H1 (cell line): ENCODE measurements at regions not wholly inside any gene's neighbourhood (a gene's known extent, or its start where the extent isn't known, plus 50 kb on each side); places are given as distances from the start of the nearest gene placed in this dataset.

Source experiments
- CTCF ChIA-PET: fragments of 300-600 bp; sonication (Branson Sonifier 250); formaldehyde crosslinking; loops from one replicate; lab custom pipeline; 2021; ENCODE audit not compliant: partially characterized antibody; lab: Charles Lee
- POLR2A ChIA-PET: fragments of 300-600 bp; sonication (Branson Sonifier 250); formaldehyde crosslinking; loops from one replicate; lab custom pipeline; 2021; ENCODE audit warnings: inconsistent platforms; ENCODE audit not compliant: partially characterized antibody; lab: Charles Lee
- DNase-seq, 2 experiments: peaks; one replicate each; pipeline versions ENCODE4 v3.0.0 to v3.0.0-alpha.2; 2010 to 2022; ENCODE audit warnings: low spot score in 2 of 2, low read depth in 1 of 2, mixed read lengths in 1 of 2
- FAIRE-seq: peaks from 2 replicates; lab custom pipeline; 2011; peaks lifted over from hg19 to GRCh38; lab: Jason Lieb, UNC
- H2AFZ ChIP-seq: 2 replicates; pipeline ENCODE4 v1.8.1; 2012; ENCODE audit warnings: low read length, inconsistent platforms
- H2AK5ac ChIP-seq: 2 replicates; pipeline ENCODE4 v1.6.1; 2013; ENCODE audit warnings: low read depth, low read length
- H2BK120ac ChIP-seq: replicated peaks from 2 replicates; pipeline ENCODE3; 2013; ENCODE audit warnings: low read depth, low read length, inconsistent platforms
- H2BK12ac ChIP-seq: 2 replicates; pipeline ENCODE4 v1.6.1; 2013; ENCODE audit warnings: low read depth, low read length
- H2BK15ac ChIP-seq: 2 replicates; pipeline ENCODE4 v1.6.1; 2013; ENCODE audit warnings: low read length
- H2BK20ac ChIP-seq: 2 replicates; pipeline ENCODE4 v1.6.1; 2013; ENCODE audit warnings: low read length
- H2BK5ac ChIP-seq: 2 replicates; pipeline ENCODE4 v1.6.1; 2013; ENCODE audit warnings: low read depth, low read length
- H3K14ac ChIP-seq: 2 replicates; pipeline ENCODE4 v1.6.1; 2013; ENCODE audit warnings: inconsistent platforms; ENCODE audit not compliant: insufficient read length
- H3K18ac ChIP-seq: 2 replicates; pipeline ENCODE4 v1.6.1; 2013; ENCODE audit warnings: low read length; ENCODE audit errors: extremely low read depth
- H3K23ac ChIP-seq: 2 replicates; pipeline ENCODE4 v1.6.1; 2013; ENCODE audit warnings: inconsistent platforms; ENCODE audit not compliant: insufficient read length
- H3K23me2 ChIP-seq: 2 replicates; pipeline ENCODE4 v1.6.1; 2013; ENCODE audit warnings: low read depth, low read length
- H3K27ac ChIP-seq: 2 replicates; pipeline ENCODE4 v1.6.1; 2011; ENCODE audit warnings: low read depth, low read length, inconsistent platforms
- H3K27me3 ChIP-seq, 4 experiments: replicated peaks in 1 of 4; 1 replicate in 1 of 4; 2 replicates in 3 of 4; pipeline versions ENCODE4 v1.6.1 to v1.8.1; 2011 to 2013; ENCODE audit warnings: low read length in 3 of 4, mild to moderate bottlenecking in 3 of 4, inconsistent platforms in 2 of 4, mixed read lengths in 2 of 4, moderate library complexity in 1 of 4; ENCODE audit not compliant: control insufficient read depth in 3 of 4, insufficient read depth in 3 of 4; ENCODE audit errors: extremely low read depth in 1 of 4
- H3K36me3 ChIP-seq, 4 experiments: 2 replicates each; pipeline versions ENCODE4 v1.6.1 to v1.8.1; 2011 to 2013; ENCODE audit warnings: mild to moderate bottlenecking in 4 of 4, low read length in 3 of 4, moderate library complexity in 2 of 4, control low read depth in 1 of 4, inconsistent platforms in 1 of 4; ENCODE audit not compliant: insufficient read depth in 4 of 4, control insufficient read depth in 2 of 4
- H3K4ac ChIP-seq: replicated peaks from 2 replicates; pipeline ENCODE3; 2013; ENCODE audit warnings: low read length, low read depth, mixed read lengths, inconsistent platforms; ENCODE audit not compliant: insufficient read length
- H3K4me1 ChIP-seq, 4 experiments: replicated peaks in 1 of 4; 1 replicate in 1 of 4; 2 replicates in 3 of 4; pipeline versions ENCODE4 v1.6.1 to v1.8.1; 2011 to 2013; ENCODE audit warnings: low read length in 3 of 4, inconsistent platforms in 2 of 4, mixed read lengths in 1 of 4; ENCODE audit not compliant: insufficient read depth in 4 of 4, control insufficient read depth in 3 of 4
- H3K4me2 ChIP-seq, 2 experiments: 2 replicates each; pipeline versions ENCODE4 v1.6.1 to v1.8.1; 2011 to 2013; ENCODE audit warnings: low read depth in 2 of 2, low read length in 2 of 2, control low read depth in 1 of 2, inconsistent platforms in 1 of 2, mild to moderate bottlenecking in 1 of 2; ENCODE audit not compliant: insufficient read depth in 1 of 2
- H3K4me3 ChIP-seq, 4 experiments: fragments of 200-600, 300-600 bp in 1 of 4; sonication (generic), shearing (Covaris generic), sonication (Bioruptor Twin) in 1 of 4; 2 replicates each; pipeline versions ENCODE4 v1.5.1 to v1.8.1; 2011 to 2016; ENCODE audit warnings: low read length in 4 of 4, low read depth in 3 of 4, control low read depth in 2 of 4, inconsistent platforms in 2 of 4, mild to moderate bottlenecking in 2 of 4, mixed read lengths in 1 of 4, moderate library complexity in 1 of 4; ENCODE audit not compliant: insufficient read depth in 2 of 4; ENCODE audit errors: extremely low read depth in 1 of 4
- H3K56ac ChIP-seq: replicated peaks from 2 replicates; pipeline ENCODE3; 2013; ENCODE audit warnings: low read depth, mild to moderate bottlenecking, mixed read lengths, low read length, inconsistent platforms; ENCODE audit not compliant: insufficient read length
- H3K79me1 ChIP-seq: 2 replicates; pipeline ENCODE4 v1.6.1; 2013; ENCODE audit warnings: low read depth, low read length, control low read depth
- H3K79me2 ChIP-seq, 2 experiments: 2 replicates each; pipeline versions ENCODE4 v1.6.1 to v1.8.1; 2012 to 2013; ENCODE audit warnings: low read length in 2 of 2, mild to moderate bottlenecking in 2 of 2, inconsistent platforms in 1 of 2; ENCODE audit not compliant: insufficient read depth in 2 of 2, control insufficient read depth in 1 of 2
- H3K9ac ChIP-seq, 4 experiments: replicated peaks in 1 of 4; 1 replicate in 1 of 4; 2 replicates in 3 of 4; pipeline versions ENCODE4 v1.6.1 to v1.8.1; 2011 to 2013; ENCODE audit warnings: low read depth in 3 of 4, low read length in 3 of 4, control low read depth in 2 of 4, mild to moderate bottlenecking in 2 of 4, moderate library complexity in 2 of 4, inconsistent platforms in 1 of 4; ENCODE audit errors: extremely low read depth in 1 of 4
- H3K9me3 ChIP-seq, 2 experiments: 2 replicates each; pipeline versions ENCODE4 v1.6.1 to v1.8.1; 2012 to 2013; ENCODE audit warnings: mild to moderate bottlenecking in 2 of 2, moderate library complexity in 2 of 2, control low read depth in 1 of 2, inconsistent platforms in 1 of 2, low read depth in 1 of 2, low read length in 1 of 2, mixed read lengths in 1 of 2; ENCODE audit not compliant: insufficient read depth in 2 of 2
- H4K20me1 ChIP-seq, 2 experiments: replicated peaks in 1 of 2; 2 replicates each; pipeline versions ENCODE3 to v1.8.1; 2011 to 2013; ENCODE audit warnings: inconsistent platforms in 2 of 2, low read length in 2 of 2, mild to moderate bottlenecking in 1 of 2; ENCODE audit not compliant: insufficient read depth in 2 of 2, control insufficient read depth in 1 of 2
- H4K5ac ChIP-seq: 2 replicates; pipeline ENCODE4 v1.6.1; 2013; ENCODE audit warnings: low read length, low read depth, mixed read lengths, inconsistent platforms; ENCODE audit not compliant: insufficient read length
- H4K8ac ChIP-seq: 2 replicates; pipeline ENCODE4 v1.8.0; 2013; ENCODE audit warnings: mild to moderate bottlenecking, moderate library complexity, low read length, inconsistent platforms; ENCODE audit not compliant: insufficient read depth; ENCODE audit errors: extremely low read depth
- H4K91ac ChIP-seq: replicated peaks from 2 replicates; pipeline ENCODE3; 2013; ENCODE audit warnings: low read length, mixed read lengths, inconsistent platforms; ENCODE audit not compliant: insufficient read length
- ATF2 ChIP-seq: IDR thresholded peaks from 2 replicates; pipeline ENCODE4 v1.6.1; 2012; ENCODE audit warnings: low read length, inconsistent platforms
- GTF2F1 ChIP-seq: IDR thresholded peaks from 2 replicates; pipeline ENCODE4 v1.6.1; 2012; ENCODE audit warnings: low read depth, low read length, improper control_type of control experiment, borderline replicate concordance
- TAF1 ChIP-seq: IDR thresholded peaks from 2 replicates; pipeline ENCODE4 v1.6.1; 2011; ENCODE audit warnings: mild to moderate bottlenecking, low read depth, low read length

- no peak for TF ChIP-seq TAF1
Observed at GRCh38 chr16:63175313-63175712, 1139.1 kb upstream of the CDH8 start (continued).

- no peak overlapping the region for H2BK120ac ChIP-seq
- H4K8ac ChIP-seq: no peak overlapping the region
- no peak overlapping the region for H3K9ac ChIP-seq
- H3K56ac ChIP-seq: no peak overlapping the region
- H4K20me1 ChIP-seq: no peaks in the 10 kb centered on the region
- no peak overlapping the region for H3K23ac ChIP-seq
- no peak overlapping the region for H4K5ac ChIP-seq
- no peak overlapping the region for H2BK5ac ChIP-seq
- H3K79me1 ChIP-seq: no peaks in the 10 kb centered on the region
- H3K4ac ChIP-seq: no peak overlapping the region
- no peak overlapping the region for H2BK12ac ChIP-seq
- no peaks in the 10 kb centered on the region; a peak in 1 of 4 replicates for H3K9me3 ChIP-seq
- H3K79me2 ChIP-seq: no peaks in the 10 kb centered on the region
- H3K23me2 ChIP-seq: no peaks in the 10 kb centered on the region
- H2AK5ac ChIP-seq: no peak overlapping the region
- H3K4me1 ChIP-seq: no peaks in the 10 kb centered on the region
- DNase-seq (no peak), FAIRE-seq (no peak)
- H3K4me3 ChIP-seq: no peak overlapping the region
- no peak overlapping the region for H2BK20ac ChIP-seq
- H3K4me2 ChIP-seq: no peak overlapping the region
- no peak overlapping the region for H3K14ac ChIP-seq
- ChIA-PET CTCF (interaction anchor here (1.6 kb wide), 2 partner anchors 8 to 14 kb away, joined by 3 read pairs; no protein-coding TSS in a partner anchor), POLR2A (no interaction called here)
- H4K91ac ChIP-seq: no peak overlapping the region
- no peak overlapping the region for H3K27ac ChIP-seq
- H3K18ac ChIP-seq: no peak overlapping the region
- TF ChIP-seq GTF2F1 (no peak), ATF2 (no peak)
- H2BK15ac ChIP-seq: no peak overlapping the region
- H2AFZ ChIP-seq: no peak overlapping the region
- no peaks in the 10 kb centered on the region for H3K27me3 ChIP-seq
- H3K36me3 ChIP-seq: no peaks in the 10 kb centered on the region
Observed at GRCh38 chr16:63174801-63175200, 1138.6 kb upstream of the CDH8 start.
